CD4-positive, alpha-beta T cell treated with Interleukin-17A for 1 hour (primary cell): ENCODE measurements at regions not wholly inside any gene's neighbourhood (a gene's known extent, or its start where the extent isn't known, plus 50 kb on each side); places are given as distances from the start of the nearest gene placed in this dataset.
"Not testable (repeated sequence)": the region's sequence is repeated elsewhere in the genome, so short reads cannot be mapped to it uniquely, and the experiment has no call there.

Experiments
- DNase-seq: peaks from one replicate; pipeline ENCODE4 v3.0.0-alpha.2; 2020

- no peak for DNase-seq
These were observed 818.8 kb upstream of the CITED2 start for GRCh38 chr6:140193269-140193668.

DNA sequence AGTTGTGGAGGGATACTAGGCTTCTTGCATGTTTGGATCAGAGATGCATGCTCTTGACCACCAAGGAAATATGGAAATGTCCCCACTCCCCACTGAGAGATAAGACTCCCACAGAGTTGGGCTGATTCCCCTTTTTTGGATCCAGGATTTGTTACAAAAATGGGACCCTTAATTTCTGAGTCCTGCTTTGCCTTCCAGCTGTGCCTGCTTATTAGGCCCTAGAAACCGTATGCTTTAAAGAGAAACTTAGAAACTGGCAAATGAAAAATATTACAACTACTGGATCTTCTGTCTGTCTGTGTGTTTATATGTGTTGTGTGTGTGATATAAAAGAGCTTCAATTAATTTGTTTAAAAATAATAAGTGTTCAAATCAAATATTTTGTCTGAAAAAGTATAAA lies 817.6 kb upstream of the CITED2 start:
- DNase-seq, result no peak

DNA sequence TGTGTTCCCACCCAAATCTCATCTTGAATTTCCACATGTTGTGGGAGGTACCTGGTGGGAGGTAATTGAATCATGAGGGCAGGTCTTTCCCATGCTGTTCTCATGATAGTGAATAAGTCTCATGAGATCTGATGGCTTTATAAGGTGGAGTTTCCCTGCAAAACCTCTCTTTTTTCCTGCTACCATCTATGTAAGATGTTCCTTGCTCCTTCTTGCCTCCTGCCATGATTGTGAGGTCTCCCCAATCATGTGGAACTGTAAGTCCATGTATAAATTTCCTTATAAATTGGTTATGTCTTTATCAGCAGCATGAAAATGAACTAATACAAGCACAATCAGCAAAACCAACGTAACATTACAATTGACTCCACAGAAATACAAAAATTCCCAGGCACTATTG lies 814.8 kb upstream of the CITED2 start:
- not testable (repeated sequence) for DNase-seq

DNA sequence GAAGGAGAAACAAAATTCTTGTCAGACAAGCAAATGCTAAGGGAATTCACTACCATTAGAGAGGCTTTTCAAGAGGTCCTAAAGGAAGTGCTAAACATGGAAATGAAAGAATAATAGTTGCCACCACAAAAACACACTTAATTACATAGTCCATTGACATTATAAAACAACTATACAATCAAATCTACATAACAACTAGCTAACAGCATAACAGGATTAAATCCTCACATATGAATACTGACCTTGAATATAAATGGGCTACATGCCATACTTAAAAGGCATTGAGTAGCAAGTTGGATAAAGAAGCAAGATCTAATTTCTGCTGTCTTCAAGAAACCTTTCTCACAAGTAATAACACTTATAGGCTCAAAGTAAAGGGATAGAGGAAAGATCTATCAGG lies 811.5 kb upstream of the CITED2 start:
- DNase-seq, result no peak

- DNase-seq, result no peak
These were observed 809.4 kb upstream of the CITED2 start for GRCh38 chr6:140183881-140184280.

GRCh38 chr6:140182821-140183220 lies 808.4 kb upstream of the CITED2 start:
- DNase-seq, result no peak

GRCh38 chr6:140181876-140182275 lies 807.4 kb upstream of the CITED2 start:
- no peak for DNase-seq

DNA sequence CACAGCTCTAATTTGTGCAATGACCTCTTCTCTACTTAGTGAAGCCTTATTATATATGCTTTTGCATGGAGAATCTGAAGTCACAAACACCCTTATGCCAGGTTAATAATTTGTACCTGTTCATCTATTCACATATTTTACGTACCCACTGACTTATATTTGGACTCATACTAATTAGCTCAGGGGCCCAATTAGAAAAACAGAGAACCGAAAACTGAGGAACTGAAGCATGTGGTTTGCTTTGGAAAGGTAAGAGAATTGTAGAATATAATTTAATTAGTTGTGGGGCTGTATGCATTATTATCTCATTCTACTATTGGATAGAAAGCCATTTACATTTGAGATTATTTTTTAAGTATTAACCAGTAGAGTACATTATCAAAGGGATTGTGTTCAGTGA lies 805.9 kb upstream of the CITED2 start:
- no peak for DNase-seq

DNA sequence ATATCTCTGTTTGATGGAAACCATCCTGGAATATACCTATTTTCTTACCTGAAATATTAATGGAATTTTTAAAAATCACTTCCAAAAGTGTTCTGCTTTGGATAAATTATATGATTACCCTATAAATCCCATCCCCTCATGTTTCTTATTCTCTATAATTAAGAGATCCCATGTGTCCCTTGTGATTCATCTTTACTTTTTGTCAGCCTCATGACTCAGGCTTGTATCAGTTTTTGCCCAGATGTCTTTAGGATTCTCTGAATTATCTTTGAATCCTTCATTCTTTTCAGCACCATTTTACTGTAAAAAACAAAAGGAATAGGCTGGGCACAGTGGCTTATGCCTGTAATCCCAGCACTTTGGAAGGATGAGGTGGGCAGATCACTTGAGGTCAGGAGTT lies 804.5 kb upstream of the CITED2 start:
- no peak for DNase-seq

DNA sequence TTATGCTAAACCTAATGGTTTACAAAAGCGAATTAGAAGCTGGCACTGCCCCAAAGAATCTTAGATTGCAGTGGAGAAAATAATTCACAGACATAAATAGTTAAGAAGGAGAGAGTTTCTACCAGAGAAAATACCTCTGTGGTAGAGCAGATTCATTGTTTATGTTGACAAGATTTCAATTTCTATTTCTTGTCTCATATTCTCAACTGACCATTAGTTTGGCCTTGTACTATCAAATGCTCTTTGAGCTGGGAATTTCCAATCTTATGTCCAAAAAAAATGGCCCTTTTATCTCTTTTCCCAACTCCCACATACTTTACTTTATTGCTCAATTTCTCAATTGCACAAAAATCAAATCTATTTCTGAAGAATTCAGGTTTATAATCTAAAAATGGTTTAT lies 804.1 kb upstream of the CITED2 start:
- no peak for DNase-seq

DNA sequence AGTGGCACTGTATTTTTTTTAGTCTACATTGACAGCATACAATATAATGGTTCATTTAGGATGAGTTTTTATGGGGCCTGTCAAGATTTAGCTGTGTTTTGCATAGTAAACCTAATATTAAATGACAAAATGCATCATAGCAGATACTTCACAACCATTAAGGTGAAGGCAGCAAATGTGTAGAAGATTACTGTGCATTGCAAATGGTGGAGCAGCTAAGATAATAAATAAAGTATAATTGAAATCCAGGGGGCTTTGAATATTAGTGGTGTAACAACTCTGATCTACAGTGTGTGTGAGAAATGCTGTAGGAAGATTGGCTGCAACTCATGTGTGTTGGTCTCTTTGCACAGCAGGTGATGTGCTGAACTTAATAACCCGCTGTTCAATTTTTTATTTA lies 801.9 kb upstream of the CITED2 start:
- DNase-seq, result no peak

GRCh38 chr6:140175486-140175885 lies 801.0 kb upstream of the CITED2 start:
- DNase-seq, result no peak

DNA sequence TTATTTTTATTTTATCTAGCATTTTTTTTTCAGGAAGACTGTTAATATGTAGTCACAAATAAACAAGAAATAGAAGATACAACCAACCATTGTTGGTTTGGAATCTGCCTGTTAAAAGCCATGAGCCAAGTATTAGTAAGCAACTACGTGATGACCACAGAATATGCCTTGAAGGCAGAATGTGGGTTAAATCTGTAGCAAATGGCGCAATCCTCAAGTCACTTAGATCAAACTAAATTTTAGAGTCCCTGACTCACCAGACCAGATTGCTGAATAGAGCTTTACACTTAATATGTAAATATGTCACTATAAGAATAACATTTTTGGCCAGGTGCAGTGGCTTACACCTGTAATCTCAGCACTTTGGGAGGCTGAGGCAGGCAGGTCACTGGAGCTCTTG lies 800.1 kb upstream of the CITED2 start:
- no peak for DNase-seq

DNA sequence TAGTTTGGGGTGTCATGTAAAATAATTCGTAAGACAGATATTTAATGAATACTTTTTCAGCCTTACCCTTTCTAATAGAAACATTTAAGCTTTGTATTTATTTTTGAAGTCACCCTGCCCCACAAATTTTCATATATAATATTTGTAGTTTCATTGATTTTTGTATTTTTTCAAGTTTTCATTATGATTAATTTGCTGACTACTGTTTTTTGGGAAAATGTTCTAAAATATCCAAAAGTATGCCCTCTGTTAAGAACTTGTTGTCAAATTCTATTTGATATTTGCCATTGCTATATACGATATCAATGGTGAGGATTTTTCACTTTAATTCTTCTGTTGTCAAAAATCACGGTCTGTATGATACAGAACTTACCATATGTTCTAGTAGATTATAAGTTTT lies 793.9 kb upstream of the CITED2 start:
- no peak for DNase-seq

GRCh38 chr6:140160909-140161308 lies 786.5 kb upstream of the CITED2 start:
- no peak for DNase-seq

DNA sequence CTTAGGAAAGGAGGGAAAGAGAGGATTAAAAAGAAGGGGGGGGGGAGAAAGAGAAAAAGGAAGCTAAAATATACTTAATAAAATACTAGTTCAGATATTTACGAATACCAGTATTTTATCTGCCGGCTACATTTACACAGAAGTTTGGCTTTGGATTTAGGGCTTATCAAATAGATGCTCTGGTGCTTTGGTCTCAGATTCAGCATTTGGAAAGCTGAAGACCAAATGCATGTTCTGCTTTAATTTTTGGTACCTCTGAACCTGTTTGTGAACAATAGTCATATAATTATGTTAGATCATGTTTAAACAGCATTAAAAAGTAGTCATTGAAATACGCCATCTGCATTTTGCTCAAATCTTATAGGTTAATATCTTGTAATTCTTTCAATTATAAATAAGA lies 786.0 kb upstream of the CITED2 start:
- DNase-seq, result no peak

- no peak for DNase-seq
These were observed 781.7 kb upstream of the CITED2 start for GRCh38 chr6:140156131-140156530.

- no peak for DNase-seq
These were observed 781.1 kb upstream of the CITED2 start for GRCh38 chr6:140155451-140156126.

DNA sequence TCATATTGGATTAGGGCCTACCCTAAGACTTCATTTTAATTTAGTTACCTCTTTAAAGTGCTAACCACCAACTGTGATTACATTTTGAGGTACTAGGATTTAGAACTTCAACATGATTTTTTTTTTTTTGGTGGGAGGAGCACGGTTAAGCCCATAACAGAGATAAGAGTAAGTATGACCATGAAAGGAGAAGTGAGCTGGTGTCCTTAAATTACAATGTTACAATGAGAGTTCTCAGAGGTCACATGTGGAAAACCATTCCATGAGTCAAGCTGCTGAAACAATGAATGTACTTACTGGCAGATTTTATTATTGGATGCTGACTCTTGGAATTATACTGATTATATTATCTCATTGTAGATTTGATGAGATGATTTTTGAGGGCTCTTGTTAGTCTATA lies 779.3 kb upstream of the CITED2 start:
- DNase-seq, result no peak

- DNase-seq, result not testable (repeated sequence)
These were observed 773.7 kb upstream of the CITED2 start for GRCh38 chr6:140147825-140148814.

- no peak for DNase-seq
These were observed 766.4 kb upstream of the CITED2 start for GRCh38 chr6:140140891-140141290.

DNA sequence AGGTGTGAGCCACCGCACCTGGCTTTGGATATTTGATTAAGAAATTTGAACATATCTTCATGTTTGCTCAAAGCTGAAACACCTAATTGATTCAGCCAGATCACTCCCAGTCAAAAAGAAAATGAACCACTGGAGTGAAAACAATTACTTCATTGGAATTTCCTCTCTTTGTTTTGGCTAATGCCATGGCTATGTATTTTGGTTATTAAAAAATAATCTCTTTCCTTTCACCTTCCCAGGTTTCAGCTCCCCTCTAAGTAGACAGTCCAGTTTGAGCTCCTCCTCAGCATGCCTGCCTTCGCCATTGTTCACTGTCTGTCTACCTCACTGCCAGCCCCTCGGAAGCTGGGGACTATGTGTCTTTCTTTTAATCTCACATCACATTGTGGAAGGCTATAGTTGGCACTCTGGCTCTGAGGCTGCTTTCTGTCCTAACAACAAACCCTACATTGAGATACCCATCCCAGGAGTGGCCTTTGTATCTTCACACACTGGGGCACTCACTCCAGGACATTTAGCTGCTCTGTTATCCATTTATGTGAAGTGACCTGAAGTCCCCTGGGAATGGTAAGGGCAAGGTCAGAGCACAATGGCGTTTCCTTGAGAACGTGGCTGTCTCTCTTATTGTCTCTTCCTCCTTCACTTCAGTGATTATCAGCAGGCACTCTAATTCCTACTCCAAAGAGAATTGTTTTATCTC lies 764.0 kb upstream of the CITED2 start:
- no peak for DNase-seq

DNA sequence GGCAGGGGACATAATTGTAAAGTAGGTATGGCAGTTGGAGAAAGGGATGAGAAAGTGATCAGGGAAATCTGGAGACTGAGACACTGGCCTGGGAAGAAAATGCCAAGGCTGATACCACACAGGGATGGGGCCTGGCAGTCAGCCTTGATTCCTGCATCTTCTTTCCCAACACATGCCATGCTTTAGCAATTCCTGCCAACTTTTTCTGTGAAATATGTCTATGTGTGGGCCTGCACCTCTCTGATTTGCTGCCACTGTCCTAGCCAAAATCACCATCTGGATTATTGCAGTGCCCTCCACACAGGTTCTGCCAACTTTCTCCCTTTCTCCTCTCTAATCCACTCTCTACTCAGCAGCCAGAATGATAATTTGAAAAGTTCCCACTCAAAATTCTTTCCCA lies 759.8 kb upstream of the CITED2 start:
- DNase-seq, result no peak

GRCh38 chr6:140130074-140130473 lies 755.6 kb upstream of the CITED2 start:
- no peak for DNase-seq
